Activated effector memory CD4-positive, alpha-beta T cell treated with Interleukin-2 at 50 U/mL for 16 hours (primary cell): ENCODE measurements at regions not wholly inside any gene's neighbourhood (a gene's known extent, or its start where the extent isn't known, plus 50 kb on each side); places are given as distances from the start of the nearest gene placed in this dataset.
"Not testable (repeated sequence)": the region's sequence is repeated elsewhere in the genome, so short reads cannot be mapped to it uniquely, and the experiment has no call there.

ENCODE experiments used
- DNase-seq: peaks from one replicate; pipeline ENCODE4 v3.0.0-alpha.2; 2020

- no peak for DNase-seq
Observed at GRCh38 chr2:83516503-83516902, 942.6 kb downstream of the SUCLG1 start.

DNA sequence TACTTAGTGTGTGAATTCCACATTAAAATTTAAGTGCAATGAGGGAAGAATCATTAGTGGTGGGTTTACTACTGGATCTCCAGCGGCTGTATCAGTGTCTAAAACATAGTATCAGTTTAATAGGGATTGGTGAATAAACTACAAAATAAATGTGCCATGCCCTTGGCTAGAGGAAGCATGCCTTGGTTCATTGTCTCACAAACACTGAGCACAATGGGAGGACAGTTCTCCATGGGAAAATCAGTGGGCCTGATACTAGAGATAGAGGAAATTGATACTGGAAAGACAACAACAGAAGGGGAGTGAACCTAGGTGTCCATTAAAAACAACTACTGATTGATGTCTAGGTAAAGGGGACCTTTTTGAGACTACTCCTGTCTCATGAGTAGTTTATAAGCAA lies 971.6 kb downstream of the SUCLG1 start:
- no peak for DNase-seq

DNA sequence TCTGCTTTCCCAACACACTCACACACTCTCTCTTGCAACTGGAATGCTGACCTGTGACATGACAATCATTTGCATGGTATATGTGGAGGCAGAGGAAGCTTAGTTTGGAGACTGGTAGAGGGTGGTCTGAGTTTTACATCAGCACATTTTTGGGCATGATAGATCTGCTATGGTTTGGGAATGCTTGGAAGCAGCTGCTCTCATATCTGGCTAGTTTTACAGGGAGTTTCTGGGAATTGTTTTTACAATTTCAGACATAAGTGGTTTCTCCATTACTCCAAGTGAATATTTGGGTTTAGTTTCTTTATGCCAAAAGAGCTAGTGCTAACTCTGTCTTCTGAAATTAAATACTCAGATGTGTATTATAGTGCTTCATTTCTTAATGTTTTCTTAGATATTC lies 977.6 kb downstream of the SUCLG1 start:
- no peak for DNase-seq

DNA sequence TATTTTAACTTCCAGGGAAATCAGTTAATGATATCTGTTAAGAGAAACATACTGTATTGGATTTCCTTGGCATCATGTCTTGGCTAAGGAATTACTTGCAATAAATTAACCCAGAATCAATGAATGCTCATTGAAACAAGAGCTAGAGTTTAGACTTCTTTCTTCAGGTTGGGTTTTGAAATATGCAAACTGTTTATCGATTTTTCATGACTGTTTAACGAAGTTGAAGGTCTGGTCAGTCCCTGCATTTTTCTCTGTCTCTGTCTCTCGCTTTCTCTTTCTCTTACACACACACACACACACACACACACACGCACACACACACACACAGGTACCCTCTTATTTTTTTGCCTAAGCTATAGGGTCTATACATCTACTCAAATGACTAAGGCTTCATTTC lies 981.0 kb downstream of the SUCLG1 start:
- DNase-seq = no peak

DNA sequence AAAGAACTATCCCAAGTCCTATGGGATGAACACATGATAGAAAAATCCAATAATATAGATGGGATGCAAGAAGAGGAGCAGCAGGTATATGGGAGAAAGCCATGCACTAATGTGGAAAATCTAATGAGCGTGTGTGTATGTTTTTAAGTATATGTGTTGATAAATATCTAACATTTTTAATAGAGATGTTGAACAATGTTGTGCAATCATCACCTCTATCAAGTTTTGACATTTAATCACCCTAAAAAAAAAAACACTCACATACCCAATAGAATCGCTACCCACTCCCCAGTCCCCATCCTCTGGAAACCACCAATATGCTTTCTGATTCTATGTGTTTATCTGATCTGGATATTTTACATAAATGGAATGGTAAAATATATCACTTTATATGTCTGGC lies 983.7 kb downstream of the SUCLG1 start:
- DNase-seq = no peak

- no peak for DNase-seq
Observed at GRCh38 chr2:83471655-83472054, 987.4 kb downstream of the SUCLG1 start.

- DNase-seq = no peak
Observed at GRCh38 chr2:83470928-83471327, 988.2 kb downstream of the SUCLG1 start.

GRCh38 chr2:83464444-83464843 lies 994.6 kb downstream of the SUCLG1 start:
- no peak for DNase-seq

DNA sequence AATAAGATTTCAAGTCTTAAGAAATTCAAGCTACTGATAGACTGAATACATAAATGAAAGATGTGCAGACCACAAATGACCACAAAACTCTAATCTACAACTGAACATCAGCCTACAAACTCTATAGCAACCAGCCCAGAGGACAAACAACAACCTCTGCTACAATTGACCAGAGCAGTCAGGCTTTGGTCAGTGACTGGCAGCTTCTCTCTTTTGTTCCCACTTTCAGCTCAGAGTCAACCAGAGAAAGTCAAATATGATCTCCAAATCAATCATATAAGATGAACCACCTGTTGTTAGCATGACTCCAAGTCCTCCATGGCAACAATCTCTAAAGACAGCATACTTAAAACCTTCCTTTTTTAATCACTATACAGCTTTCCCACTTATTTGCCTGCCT lies 996.2 kb downstream of the SUCLG1 start:
- DNase-seq = no peak

DNA sequence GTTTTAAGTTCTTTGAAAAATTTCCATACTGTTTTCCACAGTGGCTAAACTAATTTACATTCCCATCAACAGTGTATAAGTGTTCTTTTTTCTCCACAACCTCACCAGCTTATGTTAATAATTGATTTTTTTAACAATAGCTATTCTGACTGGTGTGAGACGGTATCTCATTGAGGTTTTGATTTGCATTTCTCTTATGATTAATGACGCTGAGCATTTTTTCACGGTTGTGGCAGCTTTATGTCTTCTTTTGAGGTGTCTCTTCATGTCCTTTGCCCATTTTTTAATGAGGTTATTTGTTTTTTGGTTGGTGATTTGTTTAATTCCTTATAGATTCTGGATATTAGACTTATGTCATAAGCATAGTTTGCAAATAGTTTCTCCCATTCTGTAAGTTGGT lies 997.9 kb downstream of the SUCLG1 start:
- no peak for DNase-seq

DNA sequence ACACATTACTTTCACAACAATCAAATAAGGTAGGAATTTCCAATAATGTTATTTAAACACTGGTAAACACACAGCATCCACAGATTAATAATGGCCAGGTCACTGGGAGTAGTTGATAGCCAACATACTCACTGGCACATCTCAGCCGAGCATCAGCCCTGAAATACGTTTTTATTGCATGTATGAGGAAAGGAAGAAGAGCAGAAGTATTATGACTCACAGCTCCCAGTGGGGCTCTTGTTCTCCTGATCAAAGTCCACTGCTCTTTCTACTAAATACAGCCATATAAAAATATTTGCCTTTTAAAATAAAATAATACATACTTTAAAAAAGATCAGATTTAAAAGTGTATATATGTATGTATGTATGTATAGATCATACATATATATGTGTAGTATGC lies 999.6 kb downstream of the SUCLG1 start:
- no peak for DNase-seq

- no peak for DNase-seq
Observed at GRCh38 chr2:83435989-83436388, 1023.1 kb downstream of the SUCLG1 start.

DNA sequence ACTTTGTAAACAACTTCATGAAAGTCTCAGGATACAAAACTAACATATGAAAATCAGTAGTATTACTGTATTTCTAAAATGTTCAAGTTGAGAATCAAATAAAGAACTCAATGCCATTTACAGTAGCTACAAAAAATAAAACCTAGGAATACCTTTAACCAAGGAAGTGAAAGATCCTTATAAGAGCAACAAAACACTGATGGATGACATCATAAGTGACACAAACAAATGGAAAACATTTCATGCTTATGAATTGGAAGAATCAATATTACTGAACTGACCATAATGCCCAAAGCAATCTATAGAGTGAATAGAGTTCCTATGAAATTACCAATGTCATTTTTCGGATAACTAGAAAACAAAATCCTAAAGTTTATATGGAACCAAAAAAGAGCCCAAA lies 1038.1 kb downstream of the SUCLG1 start:
- DNase-seq = no peak

DNA sequence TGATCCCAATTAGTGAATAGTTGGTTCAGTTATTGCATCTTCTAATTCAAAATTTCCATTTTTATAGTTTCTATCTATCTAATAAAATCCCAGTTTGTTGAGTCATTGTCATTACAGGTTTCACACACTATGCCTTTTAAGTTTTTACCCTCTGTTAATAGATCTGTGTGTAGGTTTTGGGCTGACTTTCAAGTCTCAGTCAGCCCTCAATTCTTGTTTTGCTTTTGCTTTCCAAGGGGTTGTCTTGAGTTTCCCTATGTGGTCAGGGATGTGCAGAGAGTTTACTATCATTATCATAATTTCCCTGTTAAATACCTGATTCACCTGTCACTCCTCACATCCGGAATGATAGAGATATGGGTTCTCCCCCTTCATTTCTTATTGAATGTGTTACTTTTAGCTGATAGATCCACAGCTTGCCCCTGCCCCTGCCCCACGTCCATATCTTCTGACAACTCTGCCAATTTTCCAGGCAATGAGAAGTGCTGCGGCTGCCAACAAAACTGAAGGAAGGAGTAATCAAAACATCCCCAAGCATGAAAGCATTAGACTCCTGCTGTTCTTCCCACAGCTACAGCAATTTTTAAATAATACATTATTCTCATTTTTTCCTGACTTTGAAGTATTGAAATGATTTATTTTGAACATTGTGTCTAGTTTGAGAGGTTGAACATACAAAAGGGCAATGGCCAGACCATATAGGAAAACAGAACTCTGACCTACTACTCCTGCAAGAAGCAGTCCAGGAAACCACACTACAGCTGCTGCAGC lies 1064.8 kb downstream of the SUCLG1 start:
- DNase-seq = no peak

DNA sequence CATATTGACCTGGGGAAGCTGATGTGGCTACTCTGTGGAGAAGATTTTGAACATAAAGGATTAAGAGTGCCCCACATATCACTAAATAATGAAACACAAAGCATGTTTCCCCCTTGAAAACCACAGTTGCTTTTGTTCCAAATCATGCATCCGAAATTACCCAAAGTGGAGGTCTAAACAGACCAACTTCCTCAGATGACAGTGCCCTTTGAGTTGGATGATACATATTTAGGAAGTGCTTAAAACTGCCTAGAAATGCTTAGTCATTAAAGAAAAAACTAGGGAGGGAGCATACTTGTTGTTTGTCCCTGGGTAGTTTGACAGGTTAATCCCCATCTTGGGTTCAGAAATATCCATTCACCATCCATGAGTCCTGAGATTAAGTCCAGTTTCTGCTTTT lies 1070.3 kb downstream of the SUCLG1 start:
- no peak for DNase-seq

DNA sequence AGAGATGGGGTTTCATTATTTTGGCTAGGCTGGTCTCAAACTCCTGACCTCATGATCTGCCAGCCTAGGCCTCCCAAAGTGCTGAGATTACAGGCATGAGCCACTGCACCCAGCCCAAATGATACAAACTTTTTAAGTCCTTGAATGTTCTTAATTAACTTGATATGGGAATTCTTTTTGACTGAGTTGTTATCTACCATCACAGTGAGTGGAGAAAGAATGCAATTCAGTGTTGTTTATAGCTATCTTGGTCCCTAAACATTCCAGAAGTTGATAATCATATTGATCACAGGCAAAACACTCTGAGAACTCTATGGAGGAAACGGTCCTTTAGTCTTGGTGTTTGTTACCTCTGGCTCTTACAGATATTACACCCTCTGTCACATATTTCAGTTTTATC lies 1072.5 kb downstream of the SUCLG1 start:
- no peak for DNase-seq

GRCh38 chr2:83378921-83379320 lies 1080.2 kb downstream of the SUCLG1 start:
- no peak for DNase-seq

GRCh38 chr2:83376731-83377130 lies 1082.3 kb downstream of the SUCLG1 start:
- DNase-seq = no peak

DNA sequence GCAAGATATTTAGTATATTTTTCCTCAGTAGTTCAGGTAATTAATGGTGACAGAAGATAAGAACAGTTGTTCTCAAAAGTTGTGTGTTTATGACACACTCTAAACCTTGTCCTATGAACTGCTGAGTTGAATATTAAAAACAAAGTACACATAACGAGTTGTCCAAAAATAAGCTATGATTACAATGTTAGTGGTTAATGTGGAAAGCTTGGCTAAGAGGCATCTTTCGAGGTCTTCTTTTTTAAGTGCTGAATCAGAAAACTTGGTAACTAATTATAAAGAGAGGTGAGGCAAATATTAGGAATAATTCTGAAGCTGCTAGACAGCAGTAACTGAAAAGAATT lies 1088.7 kb downstream of the SUCLG1 start:
- no peak for DNase-seq

DNA sequence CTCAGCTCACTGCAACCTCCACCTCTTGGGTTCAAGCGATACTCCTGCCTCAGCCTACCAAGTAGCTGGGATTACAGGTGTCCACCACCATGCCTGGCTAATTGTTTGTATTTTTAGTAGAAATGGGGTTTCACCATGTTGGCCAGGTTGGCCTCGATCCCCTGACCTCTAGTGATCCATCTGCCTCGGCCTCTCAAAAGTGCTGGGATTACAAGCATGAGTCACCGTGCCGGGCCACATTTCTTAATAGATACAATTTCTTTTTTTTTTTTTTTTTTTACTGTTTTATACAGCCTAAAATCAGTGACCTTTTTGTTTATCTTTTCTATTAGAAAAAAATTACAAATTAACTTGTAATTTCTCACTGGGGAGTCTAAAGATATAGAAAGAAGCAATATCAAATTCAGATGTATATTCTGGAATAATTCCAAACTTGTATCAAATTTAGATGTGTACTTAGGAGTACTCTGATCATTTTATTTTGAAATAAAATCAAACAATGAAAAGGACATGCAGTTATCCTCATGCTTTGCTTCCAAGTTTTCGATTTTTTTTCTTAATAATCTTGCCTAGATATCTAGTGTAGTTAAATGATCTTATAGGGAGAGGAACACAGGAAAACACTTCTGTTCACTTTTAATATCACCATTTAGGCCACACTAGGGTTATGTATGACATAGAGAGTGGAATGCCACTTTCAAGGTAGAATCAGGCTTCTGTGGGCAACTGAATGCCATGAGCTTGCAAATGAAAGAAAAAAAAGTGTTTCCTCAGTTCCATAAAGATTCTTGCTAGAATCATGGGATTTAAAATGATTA lies 1089.3 kb downstream of the SUCLG1 start:
- DNase-seq = no peak

DNA sequence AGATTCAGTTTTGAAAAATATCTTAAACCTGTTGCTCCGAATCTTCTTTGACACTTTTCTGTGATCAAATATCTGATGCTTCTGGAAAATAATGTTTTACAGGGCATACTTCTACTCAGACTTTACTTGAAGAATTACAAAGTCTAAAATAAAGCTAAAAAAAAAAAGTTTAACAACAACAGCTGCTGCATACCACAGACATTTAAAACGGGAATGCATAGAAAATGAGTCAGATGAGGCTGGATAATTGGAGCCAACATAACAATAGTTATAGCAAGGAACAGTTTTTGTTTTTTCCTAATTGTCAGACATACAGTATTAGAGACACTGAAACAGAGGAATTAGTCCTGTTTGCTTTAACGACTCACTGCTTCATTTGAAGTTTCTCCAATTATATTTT lies 1090.2 kb downstream of the SUCLG1 start:
- DNase-seq = no peak

DNA sequence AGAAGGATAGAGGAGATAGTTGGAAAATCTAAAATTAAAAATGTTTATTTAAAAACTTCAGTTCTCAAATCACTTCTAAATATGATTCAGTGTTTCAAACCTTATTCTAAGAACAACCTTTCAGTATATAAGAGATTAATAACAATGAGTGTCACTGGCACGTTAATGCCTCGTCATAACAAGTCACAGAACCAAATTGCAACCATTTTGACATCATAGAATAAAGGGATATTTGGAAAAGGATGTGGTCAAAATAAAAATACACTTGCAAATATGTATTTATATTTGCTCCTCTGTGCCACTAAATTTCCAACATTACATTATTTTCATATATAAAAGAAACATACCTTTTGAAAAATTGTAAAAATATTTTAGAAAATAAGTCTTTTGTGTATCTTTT lies 1090.6 kb downstream of the SUCLG1 start:
- no peak for DNase-seq

DNA sequence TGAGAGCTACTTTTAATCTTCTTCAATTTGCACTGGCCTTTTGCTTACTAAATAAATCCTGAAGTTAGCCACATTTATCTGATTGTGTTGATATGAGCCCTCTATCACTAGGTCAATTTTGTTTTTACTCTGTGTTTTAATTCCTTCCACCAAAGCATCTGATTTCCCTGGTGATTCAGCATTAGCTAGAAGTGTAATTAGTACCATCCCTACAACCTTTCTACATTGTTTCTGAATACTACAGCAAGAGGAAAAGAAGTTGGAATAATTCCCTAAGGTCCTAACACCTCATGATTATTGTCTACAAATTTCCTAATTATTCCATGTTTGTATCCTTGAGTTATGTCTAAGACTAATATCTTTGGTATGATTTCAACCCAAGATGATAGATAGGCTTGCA lies 1093.6 kb downstream of the SUCLG1 start:
- DNase-seq = no peak

- DNase-seq = no peak
Observed at GRCh38 chr2:83364264-83364663, 1094.8 kb downstream of the SUCLG1 start.

- not testable (repeated sequence) for DNase-seq
Observed at GRCh38 chr2:83363138-83363537, 1095.9 kb downstream of the SUCLG1 start.
